Liver (tissue), 8 donors: ENCODE measurements at regions not wholly inside any gene's neighbourhood (a gene's known extent, or its start where the extent isn't known, plus 50 kb on each side); places are given as distances from the start of the nearest gene placed in this dataset.

Experiments
- DNase-seq: peaks from one replicate; pipeline ENCODE4 v3.0.0-alpha.2; 2017; ENCODE audit warnings: low spot score
- H3K27ac ChIP-seq, 2 donors: one replicate each; pipeline ENCODE4 v1.7.0; 2013; ENCODE audit warnings: inconsistent platforms in 2 of 2, low read length in 2 of 2, control low read depth in 1 of 2, low read depth in 1 of 2, mild to moderate bottlenecking in 1 of 2
- H3K27me3 ChIP-seq, 4 donors: one replicate each; pipeline versions ENCODE4 v1.6.1 to v1.7.0; 2013; ENCODE audit warnings: low read length in 3 of 4, inconsistent platforms in 1 of 4, mild to moderate bottlenecking in 1 of 4, moderate library complexity in 1 of 4; ENCODE audit not compliant: control insufficient read depth in 4 of 4, insufficient read depth in 4 of 4
- H3K36me3 ChIP-seq, 4 donors: one replicate each; pipeline versions ENCODE4 v1.6.1 to v1.7.0; 2013; ENCODE audit warnings: low read length in 3 of 4, mild to moderate bottlenecking in 3 of 4, low read depth in 1 of 4, moderate library complexity in 1 of 4; ENCODE audit not compliant: control insufficient read depth in 4 of 4, insufficient read depth in 3 of 4
- H3K4me1 ChIP-seq, 4 donors: one replicate each; pipeline versions ENCODE4 v1.6.1 to v1.7.0; 2013; ENCODE audit warnings: low read length in 3 of 4, mild to moderate bottlenecking in 3 of 4, moderate library complexity in 1 of 4; ENCODE audit not compliant: control insufficient read depth in 4 of 4, insufficient read depth in 4 of 4
- H3K4me3 ChIP-seq, 3 donors: one replicate each; pipeline versions ENCODE4 v1.6.1 to v1.7.0; 2013; ENCODE audit warnings: low read length in 3 of 3, control low read depth in 1 of 3, low read depth in 1 of 3, mild to moderate bottlenecking in 1 of 3
- H3K9ac ChIP-seq, 2 donors: one replicate each; pipeline ENCODE4 v1.7.0; 2013; ENCODE audit warnings: low read length in 2 of 2, mild to moderate bottlenecking in 2 of 2, moderate library complexity in 2 of 2, control low read depth in 1 of 2, low read depth in 1 of 2
- H3K9me3 ChIP-seq, 4 donors: one replicate each; pipeline versions ENCODE4 v1.6.1 to v1.7.0; 2013; ENCODE audit warnings: low read length in 3 of 4; ENCODE audit not compliant: control insufficient read depth in 4 of 4
- EGR1 ChIP-seq, 2 donors: IDR thresholded peaks; 2 replicates each; pipeline ENCODE4 v1.6.1; 2016 to 2018; ENCODE audit warnings: antibody characterized with exemption in 2 of 2, low read depth in 2 of 2
- FOXA1 ChIP-seq: IDR thresholded peaks from 2 replicates; pipeline ENCODE4 v1.6.1; 2016; ENCODE audit warnings: antibody characterized with exemption
- FOXA2 ChIP-seq: IDR thresholded peaks from 2 replicates; pipeline ENCODE4 v1.6.1; 2016; ENCODE audit warnings: antibody characterized with exemption
- GABPA ChIP-seq, 2 donors: IDR thresholded peaks in 1 of 2; conservative IDR thresholded peaks in 1 of 2; 2 replicates each; pipeline ENCODE4 v1.6.1; 2016; ENCODE audit warnings: antibody characterized with exemption in 2 of 2, mild to moderate bottlenecking in 1 of 2, moderate library complexity in 1 of 2
- HNF4A ChIP-seq, 2 donors: conservative IDR thresholded peaks; 2 replicates each; pipeline ENCODE4 v1.6.1; 2016; ENCODE audit warnings: antibody characterized with exemption in 2 of 2, mild to moderate bottlenecking in 2 of 2
- HNF4G ChIP-seq: IDR thresholded peaks from 2 replicates; pipeline ENCODE4 v1.6.1; 2016; ENCODE audit warnings: antibody characterized with exemption
- JUND ChIP-seq, 2 donors: IDR thresholded peaks; 2 replicates each; pipeline ENCODE4 v1.6.1; 2016; ENCODE audit warnings: antibody characterized with exemption in 2 of 2
- NR2F2 ChIP-seq: IDR thresholded peaks from 2 replicates; pipeline ENCODE4 v1.6.1; 2016; ENCODE audit warnings: antibody characterized with exemption
- RAD21 ChIP-seq, 2 donors: IDR thresholded peaks; 2 replicates each; pipeline ENCODE4 v1.6.1; 2016; ENCODE audit warnings: antibody characterized with exemption in 2 of 2, mild to moderate bottlenecking in 2 of 2
- RXRA ChIP-seq, 2 donors: IDR thresholded peaks; 2 replicates each; pipeline ENCODE4 v1.6.1; 2017 to 2018; ENCODE audit warnings: antibody characterized with exemption in 2 of 2, mild to moderate bottlenecking in 1 of 2
- SP1 ChIP-seq: IDR thresholded peaks from 2 replicates; pipeline ENCODE4 v1.6.1; 2018; ENCODE audit warnings: antibody characterized with exemption, mild to moderate bottlenecking
- TAF1 ChIP-seq: conservative IDR thresholded peaks from 2 replicates; pipeline ENCODE4 v1.6.1; 2016; ENCODE audit warnings: antibody characterized with exemption, mild to moderate bottlenecking
- YY1 ChIP-seq: IDR thresholded peaks from 2 replicates; pipeline ENCODE4 v1.6.1; 2016; ENCODE audit warnings: antibody characterized with exemption, mild to moderate bottlenecking
- WGBS: extraction: QIAGEN DNeasy Blood & Tissue Kit; methylation state at CpG from one replicate; pipeline ENCODE4 v1.1.7; 2013; 5-methylcytosine and 5-hydroxymethylcytosine counted together
- TF ChIP-seq, protein P1 (sequence below): IDR thresholded peaks from 2 replicates; pipeline ENCODE4 v1.6.1; 2016; ENCODE audit warnings: antibody characterized with exemption, mild to moderate bottlenecking
- TF ChIP-seq, protein P2 (sequence below): fragments of 150-350 bp; IDR thresholded peaks from 2 replicates; pipeline ENCODE4 v1.5.1; 2017; ENCODE audit warnings: improper control_type of control experiment, low read depth, low read length; ENCODE audit not compliant: missing input control
- TF ChIP-seq, protein P3 (sequence below): IDR thresholded peaks from 2 replicates; pipeline ENCODE4 v1.6.1; 2016; ENCODE audit warnings: antibody characterized with exemption
- TF ChIP-seq, protein P4 (sequence below): IDR thresholded peaks from 2 replicates; pipeline ENCODE4 v1.6.1; 2016; ENCODE audit warnings: antibody characterized with exemption
- TF ChIP-seq, protein P5 (sequence below): IDR thresholded peaks from 2 replicates; pipeline ENCODE4 v1.6.1; 2016; ENCODE audit warnings: antibody characterized with exemption
- donor health status: healthy.
- donor health status: healthy.
- donor health status: healthy.
- donor health status: healthy.
- donor health status: healthy.

DNA sequence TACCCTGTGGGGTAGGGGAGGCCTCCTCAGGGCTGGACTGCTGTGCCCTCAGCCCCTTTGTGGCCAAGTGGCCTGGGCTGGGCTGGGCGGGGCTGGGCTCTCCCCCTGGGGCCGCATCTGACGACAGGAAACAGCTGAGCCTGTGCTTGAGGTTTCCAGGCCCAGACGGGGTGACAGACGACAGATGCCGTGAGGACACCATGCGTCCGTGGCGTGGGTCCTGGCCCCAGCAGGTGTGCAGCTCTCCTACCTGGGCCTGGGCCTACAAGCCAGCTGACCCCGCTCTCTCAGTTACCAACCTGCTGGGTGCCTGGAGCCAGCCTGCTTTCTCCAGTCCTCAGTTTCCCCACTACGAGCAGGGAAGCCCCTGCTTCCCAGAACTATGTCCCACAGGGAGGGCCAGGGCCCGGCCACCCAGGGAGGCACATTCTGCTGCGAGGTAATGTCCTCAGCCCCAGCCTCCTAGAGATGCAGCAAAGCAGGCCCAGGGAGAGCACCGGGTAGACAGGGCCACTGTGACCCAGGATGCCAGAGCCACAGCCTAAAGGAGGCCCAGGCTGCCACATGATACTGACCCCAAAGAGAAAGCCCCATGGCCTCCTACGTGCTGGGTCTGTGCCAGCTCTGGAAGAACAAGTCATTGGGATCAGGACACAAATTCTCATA lies 181.3 kb downstream of the IGLL1 start:
- Histone ChIP-seq H3K27me3 (no peaks in the 10 kb centered on the region), H3K9me3 (no peaks in the 10 kb centered on the region), H3K27ac (no peak overlapping the region), H3K4me3 (no peak overlapping the region), H3K36me3 (no peaks in the 10 kb centered on the region), H3K4me1 (peaks cover 0 to 6% (median 1%) of the 10 kb centered on the region in 4 donors), H3K9ac (no peak overlapping the region)
- TF ChIP-seq SP1 (no peak), JUND (IDR thresholded peaks at IDR 0.05) (no peak), EGR1 (IDR thresholded peaks at IDR 0.05; ENCODE audit: low read depth in 2 of 2) (no peak), GABPA (IDR thresholded peaks at IDR 0.05 in 1 of 2, conservative IDR thresholded peaks at IDR 0.05 in 1 of 2) (no peak), YY1 (no peak), TAF1 (no peak), RXRA (IDR thresholded peaks at IDR 0.05) (no peak), FOXA2 (no peak), NR2F2 (no peak), RAD21 (IDR thresholded peaks at IDR 0.05) (no peak), HNF4A (conservative IDR thresholded peaks at IDR 0.05) (no peak), HNF4G (no peak), FOXA1 (no peak)
- TF ChIP-seq, protein P1, sequence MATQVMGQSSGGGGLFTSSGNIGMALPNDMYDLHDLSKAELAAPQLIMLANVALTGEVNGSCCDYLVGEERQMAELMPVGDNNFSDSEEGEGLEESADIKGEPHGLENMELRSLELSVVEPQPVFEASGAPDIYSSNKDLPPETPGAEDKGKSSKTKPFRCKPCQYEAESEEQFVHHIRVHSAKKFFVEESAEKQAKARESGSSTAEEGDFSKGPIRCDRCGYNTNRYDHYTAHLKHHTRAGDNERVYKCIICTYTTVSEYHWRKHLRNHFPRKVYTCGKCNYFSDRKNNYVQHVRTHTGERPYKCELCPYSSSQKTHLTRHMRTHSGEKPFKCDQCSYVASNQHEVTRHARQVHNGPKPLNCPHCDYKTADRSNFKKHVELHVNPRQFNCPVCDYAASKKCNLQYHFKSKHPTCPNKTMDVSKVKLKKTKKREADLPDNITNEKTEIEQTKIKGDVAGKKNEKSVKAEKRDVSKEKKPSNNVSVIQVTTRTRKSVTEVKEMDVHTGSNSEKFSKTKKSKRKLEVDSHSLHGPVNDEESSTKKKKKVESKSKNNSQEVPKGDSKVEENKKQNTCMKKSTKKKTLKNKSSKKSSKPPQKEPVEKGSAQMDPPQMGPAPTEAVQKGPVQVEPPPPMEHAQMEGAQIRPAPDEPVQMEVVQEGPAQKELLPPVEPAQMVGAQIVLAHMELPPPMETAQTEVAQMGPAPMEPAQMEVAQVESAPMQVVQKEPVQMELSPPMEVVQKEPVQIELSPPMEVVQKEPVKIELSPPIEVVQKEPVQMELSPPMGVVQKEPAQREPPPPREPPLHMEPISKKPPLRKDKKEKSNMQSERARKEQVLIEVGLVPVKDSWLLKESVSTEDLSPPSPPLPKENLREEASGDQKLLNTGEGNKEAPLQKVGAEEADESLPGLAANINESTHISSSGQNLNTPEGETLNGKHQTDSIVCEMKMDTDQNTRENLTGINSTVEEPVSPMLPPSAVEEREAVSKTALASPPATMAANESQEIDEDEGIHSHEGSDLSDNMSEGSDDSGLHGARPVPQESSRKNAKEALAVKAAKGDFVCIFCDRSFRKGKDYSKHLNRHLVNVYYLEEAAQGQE: no peak
- TF ChIP-seq, protein P2, sequence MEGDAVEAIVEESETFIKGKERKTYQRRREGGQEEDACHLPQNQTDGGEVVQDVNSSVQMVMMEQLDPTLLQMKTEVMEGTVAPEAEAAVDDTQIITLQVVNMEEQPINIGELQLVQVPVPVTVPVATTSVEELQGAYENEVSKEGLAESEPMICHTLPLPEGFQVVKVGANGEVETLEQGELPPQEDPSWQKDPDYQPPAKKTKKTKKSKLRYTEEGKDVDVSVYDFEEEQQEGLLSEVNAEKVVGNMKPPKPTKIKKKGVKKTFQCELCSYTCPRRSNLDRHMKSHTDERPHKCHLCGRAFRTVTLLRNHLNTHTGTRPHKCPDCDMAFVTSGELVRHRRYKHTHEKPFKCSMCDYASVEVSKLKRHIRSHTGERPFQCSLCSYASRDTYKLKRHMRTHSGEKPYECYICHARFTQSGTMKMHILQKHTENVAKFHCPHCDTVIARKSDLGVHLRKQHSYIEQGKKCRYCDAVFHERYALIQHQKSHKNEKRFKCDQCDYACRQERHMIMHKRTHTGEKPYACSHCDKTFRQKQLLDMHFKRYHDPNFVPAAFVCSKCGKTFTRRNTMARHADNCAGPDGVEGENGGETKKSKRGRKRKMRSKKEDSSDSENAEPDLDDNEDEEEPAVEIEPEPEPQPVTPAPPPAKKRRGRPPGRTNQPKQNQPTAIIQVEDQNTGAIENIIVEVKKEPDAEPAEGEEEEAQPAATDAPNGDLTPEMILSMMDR: no peak
- TF ChIP-seq, protein P3, sequence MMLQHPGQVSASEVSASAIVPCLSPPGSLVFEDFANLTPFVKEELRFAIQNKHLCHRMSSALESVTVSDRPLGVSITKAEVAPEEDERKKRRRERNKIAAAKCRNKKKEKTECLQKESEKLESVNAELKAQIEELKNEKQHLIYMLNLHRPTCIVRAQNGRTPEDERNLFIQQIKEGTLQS: no peak
- TF ChIP-seq, protein P4, sequence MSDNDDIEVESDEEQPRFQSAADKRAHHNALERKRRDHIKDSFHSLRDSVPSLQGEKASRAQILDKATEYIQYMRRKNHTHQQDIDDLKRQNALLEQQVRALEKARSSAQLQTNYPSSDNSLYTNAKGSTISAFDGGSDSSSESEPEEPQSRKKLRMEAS: no peak
- TF ChIP-seq, protein P5, sequence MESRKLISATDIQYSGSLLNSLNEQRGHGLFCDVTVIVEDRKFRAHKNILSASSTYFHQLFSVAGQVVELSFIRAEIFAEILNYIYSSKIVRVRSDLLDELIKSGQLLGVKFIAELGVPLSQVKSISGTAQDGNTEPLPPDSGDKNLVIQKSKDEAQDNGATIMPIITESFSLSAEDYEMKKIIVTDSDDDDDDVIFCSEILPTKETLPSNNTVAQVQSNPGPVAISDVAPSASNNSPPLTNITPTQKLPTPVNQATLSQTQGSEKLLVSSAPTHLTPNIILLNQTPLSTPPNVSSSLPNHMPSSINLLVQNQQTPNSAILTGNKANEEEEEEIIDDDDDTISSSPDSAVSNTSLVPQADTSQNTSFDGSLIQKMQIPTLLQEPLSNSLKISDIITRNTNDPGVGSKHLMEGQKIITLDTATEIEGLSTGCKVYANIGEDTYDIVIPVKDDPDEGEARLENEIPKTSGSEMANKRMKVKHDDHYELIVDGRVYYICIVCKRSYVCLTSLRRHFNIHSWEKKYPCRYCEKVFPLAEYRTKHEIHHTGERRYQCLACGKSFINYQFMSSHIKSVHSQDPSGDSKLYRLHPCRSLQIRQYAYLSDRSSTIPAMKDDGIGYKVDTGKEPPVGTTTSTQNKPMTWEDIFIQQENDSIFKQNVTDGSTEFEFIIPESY: no peak
- WGBS: 85% methylated on average over 15 of the region's 15 CpGs
- DNase-seq: no peak
